HG03469 (cell line): ENCODE measurements at regions not wholly inside any gene's neighbourhood (a gene's known extent, or its start where the extent isn't known, plus 50 kb on each side); places are given as distances from the start of the nearest gene placed in this dataset.
"Not testable (repeated sequence)": the region's sequence is repeated elsewhere in the genome, so short reads cannot be mapped to it uniquely, and the experiment has no call there.

Experiments
- ATAC-seq: cut with Tn5 transposase; IDR thresholded peaks from one replicate; pipeline ENCODE4 v1.9.1; 2021; ENCODE audit warnings: mild to moderate bottlenecking, moderate library complexity, moderate number of reproducible peaks; ENCODE audit not compliant: unreplicated experiment

GRCh38 chr20:12416281-12416680, 498.6 kb downstream of the BTBD3 start:
- ATAC-seq = no peak

GRCh38 chr20:12433724-12434123, 516.0 kb downstream of the BTBD3 start:
- ATAC-seq = no peak

GRCh38 chr20:12434672-12435071, 517.0 kb downstream of the BTBD3 start:
- ATAC-seq = no peak

DNA sequence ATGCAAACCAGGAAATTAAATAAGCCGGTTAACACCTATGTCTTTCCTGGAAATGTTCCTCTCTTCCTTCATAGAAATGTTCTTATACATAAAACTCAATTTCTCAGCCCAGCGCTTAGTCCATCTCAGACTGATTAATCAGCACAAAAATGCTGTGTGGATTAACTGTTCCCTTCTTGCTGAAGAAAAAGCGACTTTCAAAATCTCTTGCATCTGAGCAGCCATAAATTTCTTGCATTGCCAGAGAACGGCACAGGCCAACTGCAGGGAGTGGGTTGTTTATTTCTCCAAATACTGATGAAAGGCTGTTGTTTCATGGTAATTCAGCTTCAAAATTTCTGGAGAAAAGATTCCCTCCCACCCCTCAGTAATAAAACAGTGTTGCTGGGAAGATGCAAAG, 517.6 kb downstream of the BTBD3 start:
- ATAC-seq = no peak

DNA sequence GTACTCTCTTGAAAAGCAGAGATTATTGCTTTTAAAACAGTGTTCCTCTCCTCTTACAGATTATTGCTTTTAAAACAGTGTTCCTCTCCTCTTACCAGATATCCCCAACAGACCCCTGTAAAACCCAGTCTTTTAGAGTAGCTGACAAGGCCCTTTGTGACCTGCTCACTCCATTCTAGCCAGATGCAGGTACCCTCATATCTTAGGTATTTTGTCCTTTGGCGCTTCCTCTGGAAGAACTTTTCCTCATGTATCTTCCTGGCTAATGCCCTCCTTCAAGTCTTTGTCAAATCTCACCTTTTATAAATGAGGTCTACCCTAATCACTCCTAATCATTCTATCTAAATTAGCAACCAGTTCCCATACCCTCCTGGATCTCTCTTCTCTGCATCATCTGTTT, 536.0 kb downstream of the BTBD3 start:
- no peak for ATAC-seq

DNA sequence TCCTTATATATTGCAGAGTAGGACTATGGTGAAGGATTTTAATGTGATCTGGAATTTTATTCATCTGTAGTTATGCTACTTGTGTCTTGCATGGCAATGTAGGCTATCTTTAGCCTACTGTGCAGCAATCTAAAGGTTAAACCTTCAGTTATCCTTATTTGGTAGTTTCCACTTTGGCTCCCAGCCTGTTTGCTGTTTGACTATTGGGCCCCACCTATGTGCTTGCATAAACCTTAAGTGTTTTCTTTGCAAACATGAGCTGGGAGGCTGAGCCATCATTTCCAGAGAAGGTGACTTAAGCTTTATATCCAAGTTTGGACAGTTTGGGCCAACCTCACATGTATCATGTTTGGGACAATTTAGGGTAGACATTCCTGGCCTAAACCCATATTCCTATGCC, 537.5 kb downstream of the BTBD3 start:
- ATAC-seq = no peak

DNA sequence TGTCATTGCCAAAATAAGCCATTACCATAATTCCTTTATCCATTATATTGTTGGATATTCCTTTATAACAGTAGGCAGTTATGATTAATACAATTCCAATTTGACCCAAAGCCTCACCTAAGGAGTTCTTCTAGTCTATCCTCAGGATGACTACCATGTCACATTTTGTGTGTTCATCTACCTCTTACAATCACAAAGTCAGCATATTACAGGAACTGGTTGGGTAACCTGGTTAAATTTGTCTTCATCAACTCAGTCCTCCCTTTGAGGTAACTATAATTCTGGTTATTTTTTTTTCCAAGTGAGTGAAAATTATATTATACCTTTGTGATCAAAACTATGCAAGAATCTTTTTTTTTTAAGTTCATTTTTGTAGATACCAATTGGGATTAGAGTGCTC, 540.5 kb downstream of the BTBD3 start:
- ATAC-seq = no peak

GRCh38 chr20:12464036-12464435, 544.7 kb upstream of the SPTLC3 start:
- ATAC-seq = no peak

DNA sequence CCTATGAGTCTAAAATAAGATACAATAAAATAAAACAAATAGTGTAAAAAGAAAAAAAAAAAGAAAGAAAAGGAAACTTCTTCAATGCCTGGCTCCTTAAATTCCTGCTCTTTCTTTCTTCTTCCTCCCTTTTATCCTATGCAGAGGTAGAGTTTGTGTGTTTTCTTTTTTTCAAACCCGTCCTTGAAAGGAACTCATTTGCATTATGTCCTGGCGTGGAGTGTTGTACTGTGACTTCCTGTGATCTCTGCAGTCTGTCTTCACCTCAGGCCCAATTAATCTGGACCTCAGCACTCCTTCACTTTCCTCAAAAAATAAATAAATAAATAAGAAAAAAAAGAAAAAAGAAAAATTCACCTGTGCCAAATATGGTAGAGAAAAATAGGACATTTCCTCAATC, 541.9 kb upstream of the SPTLC3 start:
- no peak for ATAC-seq

DNA sequence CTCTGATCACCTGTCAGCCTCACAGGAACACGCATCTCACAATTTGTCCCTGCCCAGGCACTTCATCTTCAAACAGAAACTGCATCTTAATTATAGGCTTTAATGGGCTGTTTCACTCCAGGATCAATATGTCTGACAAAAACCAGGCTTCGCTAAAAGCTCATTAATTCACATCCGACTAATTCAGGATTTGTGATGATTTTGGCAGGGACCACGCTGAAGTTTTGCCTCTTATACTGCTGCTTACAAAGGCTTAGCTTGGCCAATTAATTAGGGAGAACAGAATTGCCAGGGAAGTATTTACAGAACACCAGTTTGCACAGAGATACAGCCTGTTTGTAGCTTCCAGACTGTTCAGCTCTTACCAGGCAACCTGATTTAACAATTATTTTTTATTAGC, 541.0 kb upstream of the SPTLC3 start:
- no peak for ATAC-seq

- no peak for ATAC-seq
Observed at GRCh38 chr20:12482661-12483060, 526.1 kb upstream of the SPTLC3 start.

- no peak for ATAC-seq
Observed at GRCh38 chr20:12502443-12502842, 506.3 kb upstream of the SPTLC3 start.

- no peak for ATAC-seq
Observed at GRCh38 chr20:12504779-12505178, 504.0 kb upstream of the SPTLC3 start.

DNA sequence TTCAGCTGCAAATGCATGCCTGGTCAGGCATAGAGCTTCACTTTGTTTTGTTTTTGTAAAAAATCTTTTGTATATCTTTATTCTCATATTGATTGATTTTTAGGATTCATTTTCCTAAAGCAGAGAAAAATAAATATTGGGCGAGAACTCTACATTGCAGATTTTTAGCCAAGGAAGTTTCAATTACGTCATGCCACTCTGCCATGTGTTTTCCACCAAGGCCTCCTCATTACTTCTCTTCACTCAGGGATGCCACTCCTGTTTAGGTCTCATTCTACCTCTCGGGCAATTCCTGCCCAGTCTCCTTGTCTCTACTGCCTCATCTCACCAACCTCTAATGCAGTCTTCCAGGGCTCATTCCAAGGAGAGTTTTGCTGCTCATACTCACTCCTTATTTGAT, 497.3 kb upstream of the SPTLC3 start:
- no peak for ATAC-seq

DNA sequence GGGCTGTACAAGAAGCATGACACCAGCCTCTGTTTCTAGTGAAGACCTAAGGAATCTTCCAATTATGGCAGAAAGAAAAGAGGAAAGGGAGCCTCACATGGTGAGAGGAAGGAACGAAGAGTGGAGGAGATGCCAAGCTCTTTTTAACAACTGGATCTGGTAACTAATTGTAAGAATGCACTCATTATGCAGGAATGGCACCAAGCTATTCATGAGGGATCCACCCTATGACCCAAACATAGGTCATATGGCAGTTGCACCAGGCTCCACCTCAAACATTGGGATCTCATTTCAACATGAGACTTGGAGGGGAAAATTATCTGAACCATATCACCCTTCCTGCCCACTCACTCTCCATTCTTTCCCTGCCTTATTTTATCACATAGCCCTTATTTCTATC, 496.0 kb upstream of the SPTLC3 start:
- ATAC-seq = no peak

GRCh38 chr20:12528104-12528503, 480.7 kb upstream of the SPTLC3 start:
- ATAC-seq = no peak

DNA sequence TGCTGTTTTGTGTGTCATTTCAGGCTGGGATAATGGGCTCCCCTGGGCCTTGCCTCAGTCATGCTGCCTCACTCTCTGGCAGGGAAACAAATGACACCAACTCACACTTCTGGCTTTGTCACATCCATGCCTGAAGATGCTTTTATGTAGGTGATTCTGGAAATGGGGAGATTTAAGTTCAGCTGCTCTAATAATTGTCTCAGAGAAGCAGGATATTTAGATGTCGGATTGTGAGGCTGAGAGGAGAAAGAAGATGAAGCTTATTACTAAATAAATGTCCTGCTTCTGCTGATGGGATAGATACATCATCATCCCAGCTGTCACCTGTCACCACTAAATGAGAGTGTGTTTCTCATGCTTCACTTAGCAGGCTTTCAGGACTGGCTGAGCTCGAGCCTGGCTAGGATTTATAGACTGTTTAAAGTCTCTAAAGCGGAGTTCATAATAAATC, 480.2 kb upstream of the SPTLC3 start:
- ATAC-seq = no peak

DNA sequence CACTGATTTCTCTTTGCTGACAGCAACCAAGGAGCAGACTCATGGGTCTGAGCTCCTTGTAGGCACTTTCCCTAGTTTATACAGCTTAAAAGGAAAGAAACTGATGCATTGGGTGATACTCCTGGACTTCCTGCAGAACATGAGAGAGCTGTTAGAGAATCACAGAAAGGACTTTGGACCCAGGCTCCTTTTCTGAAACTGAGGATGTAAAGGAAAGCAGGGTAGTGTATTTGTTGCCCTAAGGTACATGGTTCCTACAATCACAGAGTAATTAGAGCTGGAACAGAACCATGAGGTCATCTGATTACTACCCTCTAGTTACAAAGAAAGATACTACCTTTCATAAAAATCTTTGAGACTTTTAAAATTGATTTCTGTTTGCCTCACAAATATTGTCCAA, 477.1 kb upstream of the SPTLC3 start:
- ATAC-seq = no peak

GRCh38 chr20:12535316-12535715, 473.5 kb upstream of the SPTLC3 start:
- ATAC-seq = no peak

DNA sequence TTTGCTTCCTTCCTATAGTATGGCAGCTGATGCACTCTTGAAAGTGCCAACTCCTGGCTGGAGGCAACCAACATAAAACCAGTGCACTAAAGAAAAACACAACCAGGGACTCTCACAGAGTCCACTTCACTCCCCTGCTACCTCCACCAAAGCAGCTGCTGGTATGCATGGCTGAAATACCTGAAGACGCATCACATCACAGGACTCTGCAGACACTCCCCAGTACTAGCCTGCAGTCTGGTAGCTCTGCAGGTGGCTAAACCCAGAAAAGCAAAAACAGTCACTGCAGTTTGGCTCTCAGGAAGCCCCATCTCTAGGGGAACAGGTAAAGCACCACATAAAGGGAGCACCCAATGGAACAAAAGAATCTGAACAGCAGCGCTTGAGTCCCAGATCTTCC, 473.0 kb upstream of the SPTLC3 start:
- ATAC-seq = no peak

- ATAC-seq = no peak
Observed at GRCh38 chr20:12554426-12554825, 454.3 kb upstream of the SPTLC3 start.

DNA sequence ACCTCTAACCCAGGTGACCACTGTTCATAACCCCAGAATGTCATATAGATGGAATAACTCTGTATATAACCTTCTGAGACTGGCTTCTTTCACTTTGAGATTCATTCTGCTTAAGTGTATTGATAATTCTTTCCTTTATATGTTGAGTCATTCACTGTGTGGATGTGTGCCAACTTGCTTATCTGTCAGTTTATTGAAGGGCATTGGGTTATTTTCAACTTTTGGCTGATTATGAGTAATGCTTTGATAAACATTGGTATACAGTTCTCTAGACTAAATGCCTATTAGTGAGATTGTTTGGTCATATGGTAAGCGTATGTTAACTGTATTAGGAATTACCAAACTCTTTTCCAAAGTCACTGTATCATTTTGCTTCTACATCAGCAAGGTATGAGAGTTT, 453.4 kb upstream of the SPTLC3 start:
- ATAC-seq = no peak

DNA sequence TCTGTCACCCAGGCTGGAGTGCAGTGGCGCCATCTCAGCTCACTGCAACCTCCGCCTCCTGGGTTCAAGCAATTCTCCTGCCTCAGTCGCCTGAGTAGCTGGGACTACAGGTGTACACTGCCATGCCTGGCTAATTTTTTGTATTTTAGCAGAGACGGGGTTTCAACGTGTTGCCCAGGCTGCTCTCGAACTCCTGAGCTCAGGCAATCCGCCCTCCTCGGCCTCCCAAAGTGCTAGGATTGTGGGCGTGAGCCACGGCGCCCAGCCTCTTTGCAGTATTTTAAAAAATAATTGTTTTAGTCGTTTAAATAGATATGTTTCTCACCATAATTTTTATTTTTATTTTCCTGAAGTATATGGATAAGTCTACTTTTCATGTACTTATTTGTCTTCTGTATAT, 452.9 kb upstream of the SPTLC3 start:
- not testable (repeated sequence) for ATAC-seq

DNA sequence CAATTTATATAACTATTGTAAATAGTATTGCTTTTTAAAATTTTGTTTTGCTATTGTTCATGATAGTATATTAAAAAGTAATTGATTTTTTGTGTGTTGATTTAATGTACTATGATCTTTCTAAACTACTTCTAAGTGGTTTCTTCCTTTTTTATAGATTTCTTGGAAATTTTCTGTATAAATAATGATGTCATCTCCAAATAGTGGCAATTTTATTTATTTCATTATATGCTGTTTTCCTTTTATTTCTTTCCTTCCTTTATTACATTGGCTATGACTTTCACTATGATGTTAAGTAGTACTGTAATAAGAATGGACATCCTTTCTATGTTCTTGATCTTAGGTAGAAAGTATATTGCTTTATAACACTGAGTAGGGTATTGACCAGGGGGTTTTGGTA, 451.5 kb upstream of the SPTLC3 start:
- no peak for ATAC-seq
